ENCODE measurements at regions not wholly inside any gene's neighbourhood (a gene's known extent, or its start where the extent isn't known, plus 50 kb on each side); places are given as distances from the start of the nearest gene placed in this dataset.
"Not testable (repeated sequence)": the region's sequence is repeated elsewhere in the genome, so short reads cannot be mapped to it uniquely, and the experiment has no call there.

- FAIRE-seq = no peak
- Histone ChIP-seq H3K4me1 (no peaks in the 10 kb centered on the region), H3K27ac (no peak overlapping the region), H3K4me2 (no peak overlapping the region), H3K9me3 (peaks cover 8% of the 10 kb centered on the region; the same call in 2 of the 3 replicates), H3K4me3 (no peak overlapping the region)
- TF ChIP-seq EHMT2 (IDR thresholded peaks at IDR 0.05; ENCODE audit: low read depth) = no peak
- no peak for TF ChIP-seq KDM5A (IDR thresholded peaks at IDR 0.05)
- TF ChIP-seq SMC3 (IDR thresholded peaks at IDR 0.05) = no peak
- no peak for TF ChIP-seq TP53 (CRISPR knock-in tag; IDR thresholded peaks at IDR 0.05)
- TF ChIP-seq HOXB13 (CRISPR knock-in tag; IDR thresholded peaks at IDR 0.05; ENCODE audit: low read depth) = no peak
- no peak for TF ChIP-seq HDAC2 (IDR thresholded peaks at IDR 0.05)
- TF ChIP-seq JUN (IDR thresholded peaks at IDR 0.05) = no peak
- TF ChIP-seq JUNB (IDR thresholded peaks at IDR 0.05) = no peak
- TF ChIP-seq TFCP2L1 (CRISPR knock-in tag; IDR thresholded peaks at IDR 0.05) = no peak
- TF ChIP-seq NR3C1 (IDR thresholded peaks at IDR 0.05) = no peak
- no peak for TF ChIP-seq USF2 (IDR thresholded peaks at IDR 0.05)
- no peak for TF ChIP-seq MAX (IDR thresholded peaks at IDR 0.05)
- TF ChIP-seq HES2 (IDR thresholded peaks at IDR 0.05) = no peak
- no peak for TF ChIP-seq CHD2 (IDR thresholded peaks at IDR 0.05; ENCODE audit: low read length, partially characterized antibody)
- no peak for TF ChIP-seq ZSCAN20 (CRISPR knock-in tag; IDR thresholded peaks at IDR 0.05)
- no peak for TF ChIP-seq ESRRA (IDR thresholded peaks at IDR 0.05; ENCODE audit: borderline replicate concordance, low read length)
- POLR2A ChIA-PET = no interaction called here
- no peak for DNase-seq (ENCODE audit: low read depth in 1 of 2, low spot score in 1 of 2)
- CTCF ChIA-PET = no interaction called here
- 53% methylated on average over 3 of the region's 3 CpGs for WGBS (ENCODE audit: missing lambda C conversion rate)
- no peak for ATAC-seq
Measured at GRCh38 chr15:39515765-39516164, 65.1 kb upstream of the THBS1 start.

- TF ChIP-seq RARB (CRISPR knock-in tag; IDR thresholded peaks at IDR 0.05) = no peak
- TF ChIP-seq NPAS2 (CRISPR knock-in tag; IDR thresholded peaks at IDR 0.05; ENCODE audit: borderline replicate concordance) = no peak
- TF ChIP-seq JUN (IDR thresholded peaks at IDR 0.05) = no peak
- TF ChIP-seq TFCP2L1 (CRISPR knock-in tag; IDR thresholded peaks at IDR 0.05) = no peak
- no peak for TF ChIP-seq HOXB5 (CRISPR knock-in tag; IDR thresholded peaks at IDR 0.05)
- TF ChIP-seq FOSB (CRISPR knock-in tag; IDR thresholded peaks at IDR 0.05) = no peak
- no peak for TF ChIP-seq JUNB (IDR thresholded peaks at IDR 0.05)
- no peak for TF ChIP-seq HMGXB4 (CRISPR knock-in tag; IDR thresholded peaks at IDR 0.05; ENCODE audit: borderline replicate concordance)
- Histone ChIP-seq H3K4me1 (no peaks in the 10 kb centered on the region), H3K9me3 (peaks cover 8% of the 10 kb centered on the region; the same call in 2 of the 3 replicates), H3K4me3 (no peak overlapping the region), H3K4me2 (no peak overlapping the region), H3K27ac (no peak overlapping the region)
- ATAC-seq (no peak), FAIRE-seq (no peak), DNase-seq (ENCODE audit: low read depth in 1 of 2, low spot score in 1 of 2) (no peak)
- WGBS (ENCODE audit: missing lambda C conversion rate) = 46% methylated on average over 6 of the region's 6 CpGs
- CTCF ChIA-PET = no interaction called here
- POLR2A ChIA-PET = no interaction called here
Measured at GRCh38 chr15:39517122-39517855, 63.6 kb upstream of the THBS1 start.

GRCh38 chr15:39523968-39524367, 56.9 kb upstream of the THBS1 start:
- H3K4me2 ChIP-seq; H3K27ac ChIP-seq; H3K4me3 ChIP-seq; H3K4me1 ChIP-seq; ATAC-seq; DNase-seq (ENCODE audit: low read depth in 1 of 2, low spot score in 1 of 2); POLR2A ChIA-PET; FAIRE-seq; H3K9me3 ChIP-seq; CTCF ChIA-PET: not testable (repeated sequence)
- 43% methylated on average over 4 of the region's 5 CpGs for WGBS (ENCODE audit: missing lambda C conversion rate)

Data from A549 (cell line).